ENCODE measurements at regions not wholly inside any gene's neighbourhood (a gene's known extent, or its start where the extent isn't known, plus 50 kb on each side); places are given as distances from the start of the nearest gene placed in this dataset.

GRCh38 chr14:101008631-101009336 is 105.3 kb upstream of the RTL1 start:
- no peak for DNase-seq
- Histone ChIP-seq H3K79me2 (ENCODE audit: low read length) (no peaks in the 10 kb centered on the region), H3K4me2 (ENCODE audit: low read depth, low read length) (no peak overlapping the region), H3K9me2 (replicated peaks; ENCODE audit: insufficient read depth, low read length) (no peaks in the 10 kb centered on the region), H3K9ac (ENCODE audit: low read length) (no peak overlapping the region), H2AFZ (ENCODE audit: low read length) (no peak overlapping the region), H3K4me1 (ENCODE audit: low read length) (peaks cover 11% of the 10 kb centered on the region), H3K9me3 (replicated peaks; ENCODE audit: insufficient read depth, low read length) (no peaks in the 10 kb centered on the region), H4K20me1 (ENCODE audit: insufficient read depth, low read length) (no peaks in the 10 kb centered on the region), H3F3A (ENCODE audit: insufficient read depth, low read length) (no peaks in the 10 kb centered on the region), H3K27ac (ENCODE audit: low read length) (no peak overlapping the region), H3K36me3 (replicated peaks; ENCODE audit: insufficient read depth, low read length) (no peaks in the 10 kb centered on the region), H3K27me3 (replicated peaks; ENCODE audit: insufficient read depth, low read length) (peaks cover 5% of the 10 kb centered on the region; the same call in 1 of the 2 replicates), H3K4me3 (ENCODE audit: low read length) (no peak overlapping the region)
- TF ChIP-seq EZH2 (optimal IDR thresholded peaks at IDR 0.05; ENCODE audit: low read depth, low read length): no peak
- no peak for TF ChIP-seq CTCF (IDR thresholded peaks at IDR 0.05; ENCODE audit: low read length)
- TF ChIP-seq EZH2phosphoT487 (IDR thresholded peaks at IDR 0.05; ENCODE audit: low read length): no peak

GRCh38 chr14:101009531-101009930 is 106.0 kb upstream of the RTL1 start:
- no peak for DNase-seq
- no peak overlapping the region for H3K4me3 ChIP-seq (ENCODE audit: low read length)
- no peaks in the 10 kb centered on the region for H3F3A ChIP-seq (ENCODE audit: insufficient read depth, low read length)
- peaks cover 5% of the 10 kb centered on the region; the same call in 1 of the 2 replicates for H3K27me3 ChIP-seq (replicated peaks; ENCODE audit: insufficient read depth, low read length)
- no peak overlapping the region for H3K4me2 ChIP-seq (ENCODE audit: low read depth, low read length)
- H2AFZ ChIP-seq (ENCODE audit: low read length): no peak overlapping the region
- no peaks in the 10 kb centered on the region for H3K79me2 ChIP-seq (ENCODE audit: low read length)
- H3K9me3 ChIP-seq (replicated peaks; ENCODE audit: insufficient read depth, low read length): no peaks in the 10 kb centered on the region
- H3K9ac ChIP-seq (ENCODE audit: low read length): no peak overlapping the region
- H3K4me1 ChIP-seq (ENCODE audit: low read length): peaks cover 8% of the 10 kb centered on the region
- no peaks in the 10 kb centered on the region for H3K9me2 ChIP-seq (replicated peaks; ENCODE audit: insufficient read depth, low read length)
- H3K36me3 ChIP-seq (replicated peaks; ENCODE audit: insufficient read depth, low read length): no peaks in the 10 kb centered on the region
- no peak overlapping the region for H3K27ac ChIP-seq (ENCODE audit: low read length)
- no peaks in the 10 kb centered on the region for H4K20me1 ChIP-seq (ENCODE audit: insufficient read depth, low read length)
- no peak for TF ChIP-seq EZH2 (optimal IDR thresholded peaks at IDR 0.05; ENCODE audit: low read depth, low read length)

- Histone ChIP-seq H3K27me3 (replicated peaks; ENCODE audit: insufficient read depth, low read length) (peaks cover 8% of the 10 kb centered on the region; the same call in 1 of the 2 replicates), H3F3A (ENCODE audit: insufficient read depth, low read length) (no peaks in the 10 kb centered on the region), H3K4me1 (ENCODE audit: low read length) (peaks cover 4% of the 10 kb centered on the region; the same call in 1 of the 2 replicates), H3K36me3 (replicated peaks; ENCODE audit: insufficient read depth, low read length) (no peaks in the 10 kb centered on the region), H3K79me2 (ENCODE audit: low read length) (no peaks in the 10 kb centered on the region), H3K27ac (ENCODE audit: low read length) (no peak overlapping the region), H4K20me1 (ENCODE audit: insufficient read depth, low read length) (no peaks in the 10 kb centered on the region), H2AFZ (ENCODE audit: low read length) (no peak overlapping the region), H3K4me3 (ENCODE audit: low read length) (no peak overlapping the region), H3K9me3 (replicated peaks; ENCODE audit: insufficient read depth, low read length) (no peaks in the 10 kb centered on the region), H3K9me2 (replicated peaks; ENCODE audit: insufficient read depth, low read length) (no peaks in the 10 kb centered on the region), H3K4me2 (ENCODE audit: low read depth, low read length) (no peak overlapping the region), H3K9ac (ENCODE audit: low read length) (no peak overlapping the region)
- TF ChIP-seq EZH2phosphoT487 (IDR thresholded peaks at IDR 0.05; ENCODE audit: low read length) (no peak), CTCF (IDR thresholded peaks at IDR 0.05; ENCODE audit: low read length) (no peak), EZH2 (optimal IDR thresholded peaks at IDR 0.05; ENCODE audit: low read depth, low read length) (no peak)
- no peak for DNase-seq
Measured at GRCh38 chr14:101010293-101010692, 106.8 kb upstream of the RTL1 start.

DNA sequence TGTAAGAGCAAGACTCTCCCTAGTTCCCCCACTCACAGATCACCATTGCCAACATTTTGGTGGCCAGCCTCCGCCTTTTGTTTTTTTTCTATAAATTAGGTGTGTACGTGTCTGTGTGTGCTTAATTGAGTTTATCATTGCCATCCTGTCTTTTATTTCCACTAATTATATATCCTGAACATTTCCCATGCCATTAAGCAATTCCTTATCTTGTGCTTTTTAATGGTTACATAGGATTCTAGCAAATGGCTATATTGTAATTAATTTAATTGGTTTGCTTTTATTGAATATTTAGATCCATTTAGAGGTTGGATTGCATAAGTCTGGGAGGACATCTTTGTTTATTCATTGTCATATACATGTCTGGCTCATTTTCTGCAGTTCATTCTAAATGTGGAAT is 107.3 kb upstream of the RTL1 start:
- DNase-seq: no peak
- H3F3A ChIP-seq (ENCODE audit: insufficient read depth, low read length): no peaks in the 10 kb centered on the region
- H3K27ac ChIP-seq (ENCODE audit: low read length): no peak overlapping the region
- H3K27me3 ChIP-seq (replicated peaks; ENCODE audit: insufficient read depth, low read length): peaks cover 8% of the 10 kb centered on the region; the same call in 1 of the 2 replicates
- no peak overlapping the region for H3K9ac ChIP-seq (ENCODE audit: low read length)
- H3K4me2 ChIP-seq (ENCODE audit: low read depth, low read length): no peak overlapping the region
- H3K9me2 ChIP-seq (replicated peaks; ENCODE audit: insufficient read depth, low read length): no peaks in the 10 kb centered on the region
- H3K4me3 ChIP-seq (ENCODE audit: low read length): no peak overlapping the region
- H4K20me1 ChIP-seq (ENCODE audit: insufficient read depth, low read length): no peaks in the 10 kb centered on the region
- H3K9me3 ChIP-seq (replicated peaks; ENCODE audit: insufficient read depth, low read length): no peaks in the 10 kb centered on the region
- no peaks in the 10 kb centered on the region for H3K79me2 ChIP-seq (ENCODE audit: low read length)
- no peaks in the 10 kb centered on the region for H3K4me1 ChIP-seq (ENCODE audit: low read length)
- TF ChIP-seq EZH2phosphoT487 (IDR thresholded peaks at IDR 0.05; ENCODE audit: low read length) (no peak), CTCF (IDR thresholded peaks at IDR 0.05; ENCODE audit: low read length) (no peak), EZH2 (optimal IDR thresholded peaks at IDR 0.05; ENCODE audit: low read depth, low read length) (no peak)
- H2AFZ ChIP-seq (ENCODE audit: low read length): no peak overlapping the region
- H3K36me3 ChIP-seq (replicated peaks; ENCODE audit: insufficient read depth, low read length): no peaks in the 10 kb centered on the region

Data from MM.1S (cell line).